RCC 7860 (cell line): ENCODE measurements at regions not wholly inside any gene's neighbourhood (a gene's known extent, or its start where the extent isn't known, plus 50 kb on each side); places are given as distances from the start of the nearest gene placed in this dataset.
A peak's percentile ranks its signal among the peaks of the same experiment; 100 is the strongest.

ENCODE experiments used
- DNase-seq: peaks from one replicate; pipeline ENCODE4 v3.0.0-alpha.2; 2015; ENCODE audit warnings: low spot score
- FAIRE-seq: peaks from 2 replicates; lab custom pipeline; 2012; peaks lifted over from hg19 to GRCh38; lab: Jason Lieb, UNC

GRCh38 chr4:128378668-128379067, 91.1 kb upstream of the PGRMC2 start:
- FAIRE-seq, result no peak
- DNase-seq, result no peak

- DNase-seq (no peak), FAIRE-seq (no peak)
Measured at GRCh38 chr4:128376958-128377357, 89.3 kb upstream of the PGRMC2 start.

GRCh38 chr4:128376303-128376702, 88.7 kb upstream of the PGRMC2 start:
- no peak for DNase-seq

GRCh38 chr4:128373628-128374027, 86.0 kb upstream of the PGRMC2 start:
- DNase-seq (no peak), FAIRE-seq (no peak)

More at GRCh38 chr4:128376303-128376702, 88.7 kb upstream of the PGRMC2 start:
- no peak for FAIRE-seq

GRCh38 chr4:128371876-128372275, 84.3 kb upstream of the PGRMC2 start:
- no peak for FAIRE-seq
- DNase-seq, result no peak

- no peak for DNase-seq
- FAIRE-seq, result no peak
Measured at GRCh38 chr4:128371001-128371777, 83.6 kb upstream of the PGRMC2 start.

- FAIRE-seq (no peak), DNase-seq (no peak)
Measured at GRCh38 chr4:128366212-128366611, 78.6 kb upstream of the PGRMC2 start.

- no peak for FAIRE-seq
Measured at GRCh38 chr4:128364565-128364964, 77.0 kb upstream of the PGRMC2 start.

GRCh38 chr4:128363966-128364365, 76.4 kb upstream of the PGRMC2 start:
- DNase-seq (no peak), FAIRE-seq (no peak)

More at GRCh38 chr4:128364565-128364964, 77.0 kb upstream of the PGRMC2 start:
- DNase-seq, result no peak

- no peak for DNase-seq
- no peak for FAIRE-seq
Measured at GRCh38 chr4:128362760-128363159, 75.1 kb upstream of the PGRMC2 start.

GRCh38 chr4:128359422-128359821, 71.8 kb upstream of the PGRMC2 start:
- no peak for FAIRE-seq
- no peak for DNase-seq

GRCh38 chr4:128358913-128359279, 71.3 kb upstream of the PGRMC2 start:
- FAIRE-seq (no peak), DNase-seq (no peak)

- FAIRE-seq, result no peak
Measured at GRCh38 chr4:128358231-128358912, 70.8 kb upstream of the PGRMC2 start.

GRCh38 chr4:128357286-128357685, 69.7 kb upstream of the PGRMC2 start:
- FAIRE-seq (no peak), DNase-seq (no peak)

More at GRCh38 chr4:128358231-128358912, 70.8 kb upstream of the PGRMC2 start:
- peak; percentile 65 for DNase-seq

- FAIRE-seq (peak; percentile 92), DNase-seq (peak; percentile 93)
Measured at GRCh38 chr4:128355305-128355704, 67.7 kb upstream of the PGRMC2 start.

GRCh38 chr4:128354205-128354821, 66.7 kb upstream of the PGRMC2 start:
- DNase-seq (peak; percentile 96), FAIRE-seq (peak; percentile 95)

GRCh38 chr4:128353791-128354190, 66.2 kb upstream of the PGRMC2 start:
- FAIRE-seq (no peak), DNase-seq (no peak)

GRCh38 chr4:128351502-128351901, 63.9 kb upstream of the PGRMC2 start:
- DNase-seq (no peak), FAIRE-seq (no peak)

GRCh38 chr4:128350449-128351045, 62.9 kb upstream of the PGRMC2 start:
- FAIRE-seq, result no peak
- no peak for DNase-seq

- FAIRE-seq (no peak), DNase-seq (peak; percentile 23)
Measured at GRCh38 chr4:128349921-128350320, 62.3 kb upstream of the PGRMC2 start.

GRCh38 chr4:128347930-128348660, 60.5 kb upstream of the PGRMC2 start:
- FAIRE-seq, result no peak

More at GRCh38 chr4:128347930-128348660, 60.5 kb upstream of the PGRMC2 start:
- DNase-seq, result no peak
